HUES64 (cell line): ENCODE measurements at regions not wholly inside any gene's neighbourhood (a gene's known extent, or its start where the extent isn't known, plus 50 kb on each side); places are given as distances from the start of the nearest gene placed in this dataset.
A peak's percentile ranks its signal among the peaks of the same experiment; 100 is the strongest.

Experiments
- H3K27ac ChIP-seq: 2 replicates; pipeline ENCODE4 v1.7.0; 2013; ENCODE audit warnings: low read depth, low read length, inconsistent platforms
- H3K27me3 ChIP-seq: 2 replicates; pipeline ENCODE4 v1.6.1; 2013; ENCODE audit warnings: mild to moderate bottlenecking, low read length; ENCODE audit not compliant: insufficient read depth
- H3K36me3 ChIP-seq: 2 replicates; pipeline ENCODE4 v1.6.1; 2013; ENCODE audit warnings: mild to moderate bottlenecking, low read length; ENCODE audit not compliant: insufficient read depth
- H3K4me1 ChIP-seq: 2 replicates; pipeline ENCODE4 v1.6.1; 2013; ENCODE audit warnings: mild to moderate bottlenecking, low read length, moderate library complexity; ENCODE audit not compliant: insufficient read depth
- H3K4me3 ChIP-seq: 2 replicates; pipeline ENCODE4 v1.5.1; 2013; ENCODE audit warnings: mild to moderate bottlenecking, low read length, moderate library complexity
- H3K9ac ChIP-seq: 2 replicates; pipeline ENCODE4 v1.6.1; 2013; ENCODE audit warnings: mild to moderate bottlenecking, low read depth, low read length
- H3K9me3 ChIP-seq: 2 replicates; pipeline ENCODE4 v1.6.1; 2013; ENCODE audit warnings: low read depth, low read length; ENCODE audit not compliant: insufficient read depth
- WGBS: fragments of 150-250, 120-280 bp; methylation state at CpG from one replicate; pipeline ENCODE4 v1.1.7; 2013; ENCODE audit warnings: missing lambda C conversion rate; 5-methylcytosine and 5-hydroxymethylcytosine counted together

DNA sequence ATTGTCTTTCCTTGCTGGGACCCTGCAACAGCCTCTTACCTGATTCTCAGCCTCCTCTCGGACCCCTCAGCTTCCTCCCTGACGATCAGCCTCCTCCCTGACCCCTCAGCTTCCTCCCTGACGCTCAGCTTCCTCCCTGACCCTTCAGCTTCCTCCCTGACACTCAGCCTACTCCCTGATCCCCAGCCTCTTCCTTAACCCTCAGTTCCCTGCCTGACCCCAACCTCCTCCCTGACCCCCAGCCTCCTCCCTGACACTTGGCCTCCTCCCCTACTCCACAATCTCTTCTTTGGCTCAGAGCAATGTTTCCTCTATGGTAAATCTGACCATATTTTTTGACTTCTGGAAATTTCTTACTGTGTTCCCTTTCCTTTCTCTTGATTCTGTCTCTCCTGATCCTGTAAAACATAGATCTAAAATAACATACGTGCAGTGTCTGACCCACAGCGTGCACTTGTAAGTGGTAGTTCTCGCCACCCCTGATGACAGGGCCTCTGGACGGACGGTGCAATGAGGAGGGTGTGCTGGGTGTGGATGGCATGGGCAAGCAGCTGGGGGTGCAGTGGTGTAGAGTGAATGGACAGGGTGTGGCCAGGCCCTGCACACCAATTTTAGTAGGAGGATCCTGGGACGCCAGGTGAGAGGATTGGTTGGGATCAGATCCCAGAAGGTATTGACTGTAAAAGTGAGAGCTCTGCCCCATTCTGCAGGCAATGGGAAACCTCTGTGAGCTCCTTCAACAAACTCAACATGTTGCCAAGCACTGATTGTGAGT is 264.1 kb downstream of the FOXD2 start:
- Histone ChIP-seq H3K4me3 (no peak overlapping the region), H3K9ac (no peak overlapping the region), H3K4me1 (peaks cover 2% of the 10 kb centered on the region), H3K27ac (no peak overlapping the region), H3K36me3 (no peaks in the 10 kb centered on the region), H3K27me3 (peaks cover 25% of the 10 kb centered on the region), H3K9me3 (no peaks in the 10 kb centered on the region)
- WGBS, result 88% methylated on average over 9 of the region's 9 CpGs

- H3K9ac ChIP-seq, result no peak overlapping the region
- no peak overlapping the region for H3K27ac ChIP-seq
- no peaks in the 10 kb centered on the region for H3K9me3 ChIP-seq
- no peaks in the 10 kb centered on the region for H3K36me3 ChIP-seq
- WGBS, result 84% methylated on average over 9 of the region's 9 CpGs
- peaks cover 39% of the 10 kb centered on the region for H3K27me3 ChIP-seq
- no peaks in the 10 kb centered on the region; the same call in 1 of the 2 replicates for H3K4me1 ChIP-seq
- H3K4me3 ChIP-seq, result no peak overlapping the region
Observed at GRCh38 chr1:47703156-47703825, 265.4 kb downstream of the FOXD2 start.

GRCh38 chr1:47703981-47704596 is 266.2 kb downstream of the FOXD2 start:
- Histone ChIP-seq H3K36me3 (no peaks in the 10 kb centered on the region), H3K9me3 (no peaks in the 10 kb centered on the region), H3K4me1 (peaks cover 3% of the 10 kb centered on the region; the same call in 1 of the 2 replicates), H3K27ac (no peak overlapping the region), H3K27me3 (peaks cover 47% of the 10 kb centered on the region), H3K4me3 (no peak overlapping the region), H3K9ac (no peak overlapping the region)
- 82% methylated on average over 8 of the region's 8 CpGs for WGBS

DNA sequence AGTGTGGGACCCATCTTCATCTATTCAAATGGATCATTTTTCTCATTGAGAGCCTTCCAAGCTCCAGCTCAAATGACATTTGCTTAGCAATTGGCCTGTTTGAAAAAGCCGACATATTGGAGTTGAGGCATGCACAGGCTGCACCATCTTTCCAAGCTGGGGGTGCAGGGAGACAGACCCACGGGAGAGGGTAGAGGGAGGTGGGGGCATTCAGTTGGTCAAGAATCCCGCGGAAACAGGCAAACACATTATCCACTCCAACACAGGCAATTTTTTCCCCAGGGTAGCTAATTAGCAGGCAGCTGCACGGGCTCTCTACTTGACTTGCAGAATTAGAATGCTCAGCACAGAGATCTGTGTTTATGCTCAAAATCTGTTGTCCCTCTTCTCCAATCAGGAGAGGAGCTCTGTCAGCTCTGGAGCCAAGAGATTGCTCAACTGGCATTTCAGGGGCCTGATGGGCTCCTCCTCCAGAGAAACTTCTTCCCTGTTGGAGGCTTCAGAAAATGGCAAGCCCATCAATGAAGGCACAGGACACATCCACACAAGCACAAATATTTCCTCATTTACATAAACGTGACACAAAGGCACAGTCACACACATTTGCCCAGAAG is 267.8 kb downstream of the FOXD2 start:
- Histone ChIP-seq H3K9ac (no peak overlapping the region), H3K36me3 (no peaks in the 10 kb centered on the region), H3K27ac (no peak overlapping the region), H3K4me1 (peaks cover 4% of the 10 kb centered on the region; the same call in 1 of the 2 replicates), H3K9me3 (no peaks in the 10 kb centered on the region), H3K4me3 (no peak overlapping the region), H3K27me3 (peaks cover 59% of the 10 kb centered on the region)
- WGBS, result 81% methylated on average over 6 of the region's 6 CpGs

DNA sequence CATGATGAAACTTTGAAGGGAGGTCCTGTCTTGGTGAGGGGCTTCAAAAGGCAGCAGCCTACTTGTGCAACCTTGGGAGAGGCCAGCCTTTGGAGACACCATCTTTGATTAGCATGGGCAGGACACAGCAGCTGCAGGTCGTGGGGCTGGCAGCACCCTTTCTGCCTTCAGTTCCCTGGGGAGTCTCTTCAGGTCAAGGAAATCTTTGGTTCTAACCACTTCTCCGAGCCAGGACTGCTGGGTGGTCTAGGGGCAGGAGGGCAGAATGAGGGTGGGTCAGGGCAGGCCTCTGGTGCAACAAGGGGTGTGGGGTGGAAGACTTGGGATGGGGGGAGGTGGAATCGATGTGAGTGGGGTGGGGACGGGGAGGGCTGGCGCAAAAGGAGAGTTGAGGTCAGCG is 269.7 kb downstream of the FOXD2 start:
- Histone ChIP-seq H3K27ac (no peak overlapping the region), H3K27me3 (peaks cover 78% of the 10 kb centered on the region), H3K36me3 (no peaks in the 10 kb centered on the region), H3K9me3 (no peaks in the 10 kb centered on the region), H3K4me3 (no peak overlapping the region), H3K9ac (no peak overlapping the region), H3K4me1 (peaks cover 13% of the 10 kb centered on the region; the same call in 1 of the 2 replicates)
- 55% methylated on average over 5 of the region's 6 CpGs for WGBS

GRCh38 chr1:47708019-47708535 is 270.2 kb downstream of the FOXD2 start:
- Histone ChIP-seq H3K27me3 (peaks cover 84% of the 10 kb centered on the region), H3K4me3 (peak overlapping the region; percentile 55; the same call in 1 of the 2 replicates), H3K36me3 (no peaks in the 10 kb centered on the region), H3K9ac (no peak overlapping the region), H3K9me3 (no peaks in the 10 kb centered on the region), H3K27ac (no peak overlapping the region), H3K4me1 (peaks cover 13% of the 10 kb centered on the region; the same call in 1 of the 2 replicates)
- WGBS, result 16% methylated on average over 21 of the region's 21 CpGs

GRCh38 chr1:47708658-47709018 is 270.8 kb downstream of the FOXD2 start:
- H3K9ac ChIP-seq, result peak overlapping the region; percentile 12; the same call in 1 of the 2 replicates
- H3K27ac ChIP-seq, result no peak overlapping the region
- H3K27me3 ChIP-seq, result peaks cover 89% of the 10 kb centered on the region
- H3K4me1 ChIP-seq, result peaks cover 13% of the 10 kb centered on the region; the same call in 1 of the 2 replicates
- H3K4me3 ChIP-seq, result peak overlapping the region; percentile 55
- H3K36me3 ChIP-seq, result no peaks in the 10 kb centered on the region
- H3K9me3 ChIP-seq, result no peaks in the 10 kb centered on the region
- WGBS, result 2% methylated on average over 25 of the region's 25 CpGs

DNA sequence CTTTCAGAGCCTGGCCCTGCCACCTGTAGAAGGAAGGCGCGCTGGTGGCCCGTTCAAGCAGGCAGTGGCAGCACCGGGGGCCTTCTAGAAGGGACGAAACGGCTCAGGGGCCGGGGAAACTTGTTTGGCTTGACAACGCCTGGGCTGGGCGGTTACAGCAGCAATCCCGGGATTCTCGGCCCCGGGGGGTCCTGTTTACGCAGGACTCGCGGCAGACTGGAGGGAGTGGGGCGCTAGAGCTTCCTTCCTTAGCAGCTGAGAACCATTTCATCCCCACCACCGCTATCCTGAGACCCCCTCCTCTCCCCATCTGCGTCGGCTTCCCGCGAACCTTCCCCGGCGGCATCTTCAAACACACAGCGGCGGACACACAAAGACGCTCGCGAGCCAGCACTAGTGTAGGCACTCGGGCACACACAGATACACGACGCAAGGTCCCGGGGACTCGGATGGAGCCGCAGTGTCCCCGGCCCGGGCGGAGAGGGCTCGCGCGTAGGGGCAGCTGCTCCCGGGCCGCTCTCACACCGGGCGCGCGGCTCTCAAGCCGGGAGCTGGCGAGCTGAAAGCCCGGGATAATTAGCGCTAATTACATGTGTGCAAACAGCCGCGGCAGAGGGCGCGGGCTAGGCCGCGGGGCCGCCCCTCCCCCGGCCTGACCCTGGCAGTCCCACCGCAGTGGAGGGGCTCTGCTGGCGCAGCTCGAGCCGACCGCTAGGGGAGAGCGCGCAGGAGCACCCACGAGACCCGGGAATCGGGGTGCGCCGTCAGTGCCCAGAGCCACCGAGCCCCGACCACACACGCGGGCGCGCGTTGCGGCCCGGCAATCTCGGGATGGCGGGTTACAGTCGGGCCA is 271.4 kb downstream of the FOXD2 start:
- Histone ChIP-seq H3K4me3 (peak overlapping the region; percentile 55), H3K4me1 (peaks cover 13% of the 10 kb centered on the region; the same call in 1 of the 2 replicates), H3K27me3 (peaks cover 95% of the 10 kb centered on the region), H3K9me3 (no peaks in the 10 kb centered on the region), H3K27ac (no peak overlapping the region), H3K9ac (peak overlapping the region; percentile 12; the same call in 1 of the 2 replicates), H3K36me3 (no peaks in the 10 kb centered on the region)
- WGBS, result under 1% methylated on average over 82 of the region's 82 CpGs

DNA sequence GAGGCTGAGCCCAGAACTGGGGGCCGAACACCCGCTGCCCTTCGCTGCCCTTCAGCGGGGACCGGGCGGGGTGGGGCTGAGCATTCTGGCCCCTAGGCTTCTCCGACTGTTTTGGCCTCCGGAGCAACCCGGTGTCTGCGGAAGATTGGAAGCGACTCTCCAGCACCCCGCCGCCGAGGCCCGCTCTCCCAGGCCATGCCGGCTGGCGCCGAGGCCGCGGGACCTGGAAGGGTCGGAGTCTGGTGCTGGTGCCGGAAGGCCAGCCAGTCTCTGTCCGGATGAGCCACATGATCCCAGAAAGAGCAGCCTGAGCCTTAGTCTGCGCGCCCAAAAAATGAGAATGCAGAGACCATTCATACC is 272.0 kb downstream of the FOXD2 start:
- Histone ChIP-seq H3K4me1 (peaks cover 13% of the 10 kb centered on the region; the same call in 1 of the 2 replicates), H3K27ac (no peak overlapping the region), H3K36me3 (no peaks in the 10 kb centered on the region), H3K27me3 (peaks cover 99% of the 10 kb centered on the region), H3K4me3 (peak overlapping the region; percentile 55), H3K9ac (0 out of 2 replicates have a peak overlapping the region, but pooled peaks have one; percentile 3), H3K9me3 (no peaks in the 10 kb centered on the region)
- WGBS, result 1% methylated on average over 25 of the region's 25 CpGs
